ENCODE measurements at regions not wholly inside any gene's neighbourhood (a gene's known extent, or its start where the extent isn't known, plus 50 kb on each side); places are given as distances from the start of the nearest gene placed in this dataset.
"Not testable (repeated sequence)": the region's sequence is repeated elsewhere in the genome, so short reads cannot be mapped to it uniquely, and the experiment has no call there.

- H3K9ac ChIP-seq (ENCODE audit: control insufficient read depth, insufficient read depth, low read length); H3K4me3 ChIP-seq; H4K20me1 ChIP-seq (ENCODE audit: control insufficient read depth, insufficient read depth); H3K36me3 ChIP-seq (ENCODE audit: control insufficient read depth in 2 of 2, insufficient read depth in 2 of 2, low read length in 1 of 2); intact Hi-C loops (cut with micrococcal nuclease; ENCODE audit: unreplicated experiment); H3K4me2 ChIP-seq (ENCODE audit: control insufficient read depth, insufficient read depth); FAIRE-seq; CTCF ChIA-PET; H3K27me3 ChIP-seq (replicated peaks in 1 of 2; ENCODE audit: control insufficient read depth in 2 of 2, insufficient read depth in 2 of 2, low read length in 1 of 2); H3K27ac ChIP-seq (ENCODE audit: control insufficient read depth, insufficient read depth); DNase-seq (ENCODE audit: low read depth, low spot score); H3K79me2 ChIP-seq (ENCODE audit: control insufficient read depth, insufficient read depth, low read length); H3K4me1 ChIP-seq (ENCODE audit: control insufficient read depth, insufficient read depth, low read length); in situ Hi-C loops (cut with MboI); BruUV-seq (replicated peaks); H2AFZ ChIP-seq (ENCODE audit: control insufficient read depth, low read depth, low read length); ATAC-seq; H3K9me3 ChIP-seq (replicated peaks; ENCODE audit: control insufficient read depth, insufficient read depth, low read length); RAD21 ChIA-PET (ENCODE audit: unreplicated experiment); SMC1A ChIA-PET (ENCODE audit: uncharacterized antibody, unreplicated experiment); POLR2A ChIA-PET: not testable (repeated sequence)
- 4% methylated on average over 3 of the region's 3 CpGs for WGBS (ENCODE audit: insufficient coverage, insufficient replicate concordance, low lambda C conversion rate, missing lambda C conversion rate)
Observed at GRCh38 chr1:102497810-102498209, 501.1 kb upstream of the OLFM3 start.

GRCh38 chr1:102472520-102472919 lies 475.8 kb upstream of the OLFM3 start:
- ChIA-PET POLR2A (no interaction called here), RAD21 (ENCODE audit: unreplicated experiment) (no interaction called here), CTCF (no interaction called here), SMC1A (ENCODE audit: uncharacterized antibody, unreplicated experiment) (no interaction called here)
- H3K9ac ChIP-seq (ENCODE audit: control insufficient read depth, insufficient read depth, low read length), result no peak overlapping the region
- H3K36me3 ChIP-seq (ENCODE audit: control insufficient read depth in 2 of 2, insufficient read depth in 2 of 2, low read length in 1 of 2), result no peaks in the 10 kb centered on the region
- TF ChIP-seq ETV6 (conservative IDR thresholded peaks at IDR 0.05 in 1 of 2, IDR thresholded peaks at IDR 0.05 in 1 of 2; ENCODE audit: borderline replicate concordance in 1 of 2, low read depth in 1 of 2) (no peak), BHLHE40 (IDR thresholded peaks at IDR 0.05; ENCODE audit: borderline replicate concordance in 1 of 2, low read depth in 2 of 2, low read length in 1 of 2) (no peak), MTA2 (IDR thresholded peaks at IDR 0.05; ENCODE audit: low read depth) (no peak), SPI1 (IDR thresholded peaks at IDR 0.05; ENCODE audit: borderline replicate concordance, insufficient read depth, low read depth, low read length) (no peak), EED (IDR thresholded peaks at IDR 0.05; ENCODE audit: low read depth) (no peak), ESRRA (IDR thresholded peaks at IDR 0.05; ENCODE audit: low read length) (no peak), WRNIP1 (IDR thresholded peaks at IDR 0.05; ENCODE audit: borderline replicate concordance, low read depth, low read length) (no peak), CBX5 (IDR thresholded peaks at IDR 0.05; ENCODE audit: low read depth) (no peak), SKIL (IDR thresholded peaks at IDR 0.05; ENCODE audit: low read depth, poor library complexity, severe bottlenecking) (no peak), PAX5 (IDR thresholded peaks at IDR 0.05; ENCODE audit: borderline replicate concordance, low read depth, low read length) (no peak), POLR2A (IDR thresholded peaks at IDR 0.05; ENCODE audit: low read depth, low read length) (no peak), ZBTB33 (IDR thresholded peaks at IDR 0.05) (no peak), EP300 (IDR thresholded peaks at IDR 0.05; ENCODE audit: borderline replicate concordance in 1 of 2, control insufficient read depth in 1 of 2, low read depth in 2 of 2, low read length in 2 of 2) (no peak), SREBF1 (IDR thresholded peaks at IDR 0.05; ENCODE audit: low read length) (no peak)
- H3K79me2 ChIP-seq (ENCODE audit: control insufficient read depth, insufficient read depth, low read length), result no peaks in the 10 kb centered on the region
- WGBS (ENCODE audit: insufficient coverage, insufficient replicate concordance, low lambda C conversion rate, missing lambda C conversion rate), result 0% methylated on average over 1 of the region's 1 CpG
- BruUV-seq (replicated peaks), result no TSS peak
- no peaks in the 10 kb centered on the region for H4K20me1 ChIP-seq (ENCODE audit: control insufficient read depth, insufficient read depth)
- DNase-seq (ENCODE audit: low read depth, low spot score) (no peak), FAIRE-seq (no peak), ATAC-seq (no peak)
- H2AFZ ChIP-seq (ENCODE audit: control insufficient read depth, low read depth, low read length), result no peak overlapping the region
- no peak overlapping the region for H3K4me2 ChIP-seq (ENCODE audit: control insufficient read depth, insufficient read depth)
- no peaks in the 10 kb centered on the region for H3K9me3 ChIP-seq (replicated peaks; ENCODE audit: control insufficient read depth, insufficient read depth, low read length)
- no peaks in the 10 kb centered on the region for H3K27me3 ChIP-seq (replicated peaks in 1 of 2; ENCODE audit: control insufficient read depth in 2 of 2, insufficient read depth in 2 of 2, low read length in 1 of 2)
- in situ Hi-C loops (cut with MboI), result no loop called here
- no peaks in the 10 kb centered on the region for H3K4me1 ChIP-seq (ENCODE audit: control insufficient read depth, insufficient read depth, low read length)
- no peak overlapping the region for H3K27ac ChIP-seq (ENCODE audit: control insufficient read depth, insufficient read depth)
- intact Hi-C loops (cut with micrococcal nuclease; ENCODE audit: unreplicated experiment), result no loop called here
- H3K4me3 ChIP-seq, result no peak overlapping the region
